H1 (cell line): ENCODE measurements at regions not wholly inside any gene's neighbourhood (a gene's known extent, or its start where the extent isn't known, plus 50 kb on each side); places are given as distances from the start of the nearest gene placed in this dataset.

ENCODE experiments used
- CTCF ChIA-PET: fragments of 300-600 bp; sonication (Branson Sonifier 250); formaldehyde crosslinking; loops from one replicate; lab custom pipeline; 2021; ENCODE audit not compliant: partially characterized antibody; lab: Charles Lee
- POLR2A ChIA-PET: fragments of 300-600 bp; sonication (Branson Sonifier 250); formaldehyde crosslinking; loops from one replicate; lab custom pipeline; 2021; ENCODE audit warnings: inconsistent platforms; ENCODE audit not compliant: partially characterized antibody; lab: Charles Lee
- DNase-seq, 2 experiments: peaks; one replicate each; pipeline versions ENCODE4 v3.0.0 to v3.0.0-alpha.2; 2010 to 2022; ENCODE audit warnings: low spot score in 2 of 2, low read depth in 1 of 2, mixed read lengths in 1 of 2
- FAIRE-seq: peaks from 2 replicates; lab custom pipeline; 2011; peaks lifted over from hg19 to GRCh38; lab: Jason Lieb, UNC
- H2AFZ ChIP-seq: 2 replicates; pipeline ENCODE4 v1.8.1; 2012; ENCODE audit warnings: low read length, inconsistent platforms
- H2AK5ac ChIP-seq: 2 replicates; pipeline ENCODE4 v1.6.1; 2013; ENCODE audit warnings: low read depth, low read length
- H2BK120ac ChIP-seq: replicated peaks from 2 replicates; pipeline ENCODE3; 2013; ENCODE audit warnings: low read depth, low read length, inconsistent platforms
- H2BK12ac ChIP-seq: 2 replicates; pipeline ENCODE4 v1.6.1; 2013; ENCODE audit warnings: low read depth, low read length
- H2BK15ac ChIP-seq: 2 replicates; pipeline ENCODE4 v1.6.1; 2013; ENCODE audit warnings: low read length
- H2BK20ac ChIP-seq: 2 replicates; pipeline ENCODE4 v1.6.1; 2013; ENCODE audit warnings: low read length
- H2BK5ac ChIP-seq: 2 replicates; pipeline ENCODE4 v1.6.1; 2013; ENCODE audit warnings: low read depth, low read length
- H3K14ac ChIP-seq: 2 replicates; pipeline ENCODE4 v1.6.1; 2013; ENCODE audit warnings: inconsistent platforms; ENCODE audit not compliant: insufficient read length
- H3K18ac ChIP-seq: 2 replicates; pipeline ENCODE4 v1.6.1; 2013; ENCODE audit warnings: low read length; ENCODE audit errors: extremely low read depth
- H3K23ac ChIP-seq: 2 replicates; pipeline ENCODE4 v1.6.1; 2013; ENCODE audit warnings: inconsistent platforms; ENCODE audit not compliant: insufficient read length
- H3K23me2 ChIP-seq: 2 replicates; pipeline ENCODE4 v1.6.1; 2013; ENCODE audit warnings: low read depth, low read length
- H3K27ac ChIP-seq: 2 replicates; pipeline ENCODE4 v1.6.1; 2011; ENCODE audit warnings: low read depth, low read length, inconsistent platforms
- H3K27me3 ChIP-seq, 4 experiments: replicated peaks in 1 of 4; 1 replicate in 1 of 4; 2 replicates in 3 of 4; pipeline versions ENCODE4 v1.6.1 to v1.8.1; 2011 to 2013; ENCODE audit warnings: low read length in 3 of 4, mild to moderate bottlenecking in 3 of 4, inconsistent platforms in 2 of 4, mixed read lengths in 2 of 4, moderate library complexity in 1 of 4; ENCODE audit not compliant: control insufficient read depth in 3 of 4, insufficient read depth in 3 of 4; ENCODE audit errors: extremely low read depth in 1 of 4
- H3K36me3 ChIP-seq, 4 experiments: 2 replicates each; pipeline versions ENCODE4 v1.6.1 to v1.8.1; 2011 to 2013; ENCODE audit warnings: mild to moderate bottlenecking in 4 of 4, low read length in 3 of 4, moderate library complexity in 2 of 4, control low read depth in 1 of 4, inconsistent platforms in 1 of 4; ENCODE audit not compliant: insufficient read depth in 4 of 4, control insufficient read depth in 2 of 4
- H3K4ac ChIP-seq: replicated peaks from 2 replicates; pipeline ENCODE3; 2013; ENCODE audit warnings: low read length, low read depth, mixed read lengths, inconsistent platforms; ENCODE audit not compliant: insufficient read length
- H3K4me1 ChIP-seq, 4 experiments: replicated peaks in 1 of 4; 1 replicate in 1 of 4; 2 replicates in 3 of 4; pipeline versions ENCODE4 v1.6.1 to v1.8.1; 2011 to 2013; ENCODE audit warnings: low read length in 3 of 4, inconsistent platforms in 2 of 4, mixed read lengths in 1 of 4; ENCODE audit not compliant: insufficient read depth in 4 of 4, control insufficient read depth in 3 of 4
- H3K4me2 ChIP-seq, 2 experiments: 2 replicates each; pipeline versions ENCODE4 v1.6.1 to v1.8.1; 2011 to 2013; ENCODE audit warnings: low read depth in 2 of 2, low read length in 2 of 2, control low read depth in 1 of 2, inconsistent platforms in 1 of 2, mild to moderate bottlenecking in 1 of 2; ENCODE audit not compliant: insufficient read depth in 1 of 2
- H3K4me3 ChIP-seq, 4 experiments: fragments of 200-600, 300-600 bp in 1 of 4; sonication (generic), shearing (Covaris generic), sonication (Bioruptor Twin) in 1 of 4; 2 replicates each; pipeline versions ENCODE4 v1.5.1 to v1.8.1; 2011 to 2016; ENCODE audit warnings: low read length in 4 of 4, low read depth in 3 of 4, control low read depth in 2 of 4, inconsistent platforms in 2 of 4, mild to moderate bottlenecking in 2 of 4, mixed read lengths in 1 of 4, moderate library complexity in 1 of 4; ENCODE audit not compliant: insufficient read depth in 2 of 4; ENCODE audit errors: extremely low read depth in 1 of 4
- H3K56ac ChIP-seq: replicated peaks from 2 replicates; pipeline ENCODE3; 2013; ENCODE audit warnings: low read depth, mild to moderate bottlenecking, mixed read lengths, low read length, inconsistent platforms; ENCODE audit not compliant: insufficient read length
- H3K79me1 ChIP-seq: 2 replicates; pipeline ENCODE4 v1.6.1; 2013; ENCODE audit warnings: low read depth, low read length, control low read depth
- H3K79me2 ChIP-seq, 2 experiments: 2 replicates each; pipeline versions ENCODE4 v1.6.1 to v1.8.1; 2012 to 2013; ENCODE audit warnings: low read length in 2 of 2, mild to moderate bottlenecking in 2 of 2, inconsistent platforms in 1 of 2; ENCODE audit not compliant: insufficient read depth in 2 of 2, control insufficient read depth in 1 of 2
- H3K9ac ChIP-seq, 4 experiments: replicated peaks in 1 of 4; 1 replicate in 1 of 4; 2 replicates in 3 of 4; pipeline versions ENCODE4 v1.6.1 to v1.8.1; 2011 to 2013; ENCODE audit warnings: low read depth in 3 of 4, low read length in 3 of 4, control low read depth in 2 of 4, mild to moderate bottlenecking in 2 of 4, moderate library complexity in 2 of 4, inconsistent platforms in 1 of 4; ENCODE audit errors: extremely low read depth in 1 of 4
- H3K9me3 ChIP-seq, 2 experiments: 2 replicates each; pipeline versions ENCODE4 v1.6.1 to v1.8.1; 2012 to 2013; ENCODE audit warnings: mild to moderate bottlenecking in 2 of 2, moderate library complexity in 2 of 2, control low read depth in 1 of 2, inconsistent platforms in 1 of 2, low read depth in 1 of 2, low read length in 1 of 2, mixed read lengths in 1 of 2; ENCODE audit not compliant: insufficient read depth in 2 of 2
- H4K20me1 ChIP-seq, 2 experiments: replicated peaks in 1 of 2; 2 replicates each; pipeline versions ENCODE3 to v1.8.1; 2011 to 2013; ENCODE audit warnings: inconsistent platforms in 2 of 2, low read length in 2 of 2, mild to moderate bottlenecking in 1 of 2; ENCODE audit not compliant: insufficient read depth in 2 of 2, control insufficient read depth in 1 of 2
- H4K5ac ChIP-seq: 2 replicates; pipeline ENCODE4 v1.6.1; 2013; ENCODE audit warnings: low read length, low read depth, mixed read lengths, inconsistent platforms; ENCODE audit not compliant: insufficient read length
- H4K8ac ChIP-seq: 2 replicates; pipeline ENCODE4 v1.8.0; 2013; ENCODE audit warnings: mild to moderate bottlenecking, moderate library complexity, low read length, inconsistent platforms; ENCODE audit not compliant: insufficient read depth; ENCODE audit errors: extremely low read depth
- H4K91ac ChIP-seq: replicated peaks from 2 replicates; pipeline ENCODE3; 2013; ENCODE audit warnings: low read length, mixed read lengths, inconsistent platforms; ENCODE audit not compliant: insufficient read length
- ATF2 ChIP-seq: IDR thresholded peaks from 2 replicates; pipeline ENCODE4 v1.6.1; 2012; ENCODE audit warnings: low read length, inconsistent platforms
- KDM4A ChIP-seq: IDR thresholded peaks from one replicate; pipeline ENCODE4 v1.7.1; 2012; ENCODE audit warnings: low read depth, mild to moderate bottlenecking, moderate library complexity, low read length, inconsistent platforms; ENCODE audit not compliant: severe bottlenecking
- KDM5A ChIP-seq: fragments of 200-600 bp; IDR thresholded peaks from 2 replicates; pipeline ENCODE4 v1.7.1; 2012; ENCODE audit warnings: mild to moderate bottlenecking, low read length, inconsistent platforms, mixed read lengths
- RXRA ChIP-seq: IDR thresholded peaks from 2 replicates; pipeline ENCODE4 v1.6.1; 2011; ENCODE audit warnings: low read depth, mild to moderate bottlenecking, low read length, moderate library complexity; ENCODE audit not compliant: insufficient read depth
- SIN3A ChIP-seq, 2 experiments: IDR thresholded peaks in 1 of 2; conservative IDR thresholded peaks in 1 of 2; 2 replicates each; pipeline ENCODE4 v1.6.1; 2011 to 2012; ENCODE audit warnings: low read length in 2 of 2, improper control_type of control experiment in 1 of 2, low read depth in 1 of 2, mild to moderate bottlenecking in 1 of 2
- TCF12 ChIP-seq: IDR thresholded peaks from 2 replicates; pipeline ENCODE4 v1.6.1; 2011; ENCODE audit warnings: low read depth, mild to moderate bottlenecking, low read length
- YY1 ChIP-seq: IDR thresholded peaks from 2 replicates; pipeline ENCODE4 v1.6.1; 2011; ENCODE audit warnings: low read depth, mild to moderate bottlenecking, low read length
- ZNF274 ChIP-seq: IDR thresholded peaks from 2 replicates; pipeline ENCODE4 v1.7.0; 2012; ENCODE audit warnings: low read length, borderline replicate concordance; ENCODE audit errors: extremely low read depth
- WGBS, 2 experiments: shearing (Covaris generic) in 1 of 2; methylation state at CpG; one replicate each; pipeline versions ENCODE4 v1.1.6 to v1.1.7; 2013 to 2015; ENCODE audit warnings: low lambda C conversion rate in 2 of 2, mixed read lengths in 2 of 2, inconsistent platforms in 1 of 2, low coverage in 1 of 2, missing lambda C conversion rate in 1 of 2; ENCODE audit not compliant: insufficient replicate concordance in 2 of 2, insufficient coverage in 1 of 2, insufficient read length in 1 of 2; ENCODE audit errors: extremely low coverage in 1 of 2, missing lambda C conversion rate in 1 of 2; 5-methylcytosine and 5-hydroxymethylcytosine counted together

DNA sequence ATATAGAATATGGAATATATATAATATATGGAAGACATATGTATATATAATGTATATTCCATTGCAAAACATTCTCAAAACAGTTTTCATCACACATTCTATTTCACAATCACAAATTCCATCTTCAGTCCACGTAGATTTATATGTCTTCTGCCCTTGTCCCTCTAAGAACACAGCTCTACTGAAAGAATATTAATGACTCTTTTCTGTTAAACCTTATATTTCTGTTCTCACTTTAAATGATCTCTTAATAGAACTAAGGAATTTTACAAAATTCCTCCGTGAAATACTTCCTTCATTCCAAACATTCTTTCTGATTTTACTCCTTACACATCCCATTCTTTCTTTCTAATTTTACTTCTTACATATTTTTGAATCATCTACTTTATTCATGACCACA lies 1043.1 kb upstream of the PABPC4L start:
- Histone ChIP-seq H2AK5ac (no peak overlapping the region), H3K27ac (no peak overlapping the region), H3K79me1 (no peaks in the 10 kb centered on the region), H3K4ac (no peak overlapping the region), H3K18ac (no peak overlapping the region), H3K14ac (no peak overlapping the region), H3K23me2 (no peaks in the 10 kb centered on the region), H3K27me3 (no peaks in the 10 kb centered on the region), H2BK120ac (no peak overlapping the region), H4K8ac (no peak overlapping the region), H3K56ac (no peak overlapping the region), H3K36me3 (no peaks in the 10 kb centered on the region), H4K5ac (no peak overlapping the region), H3K23ac (no peak overlapping the region), H2BK20ac (no peak overlapping the region), H3K4me3 (no peak overlapping the region), H3K4me2 (no peak overlapping the region), H3K79me2 (no peaks in the 10 kb centered on the region), H2BK5ac (no peak overlapping the region), H2BK15ac (no peak overlapping the region), H3K9me3 (no peaks in the 10 kb centered on the region), H3K9ac (no peak overlapping the region), H4K20me1 (no peaks in the 10 kb centered on the region), H2BK12ac (no peak overlapping the region), H2AFZ (no peak overlapping the region), H4K91ac (no peak overlapping the region), H3K4me1 (peaks cover 0 to 3% (median 2%) of the 10 kb centered on the region in 4 experiments; a peak in 1 of 7 replicates)
- WGBS, 2 experiments: 67% methylated on average over 2 of the region's 2 CpGs; no CpG with 5 or more reads in 1 of the 2 experiments
- TF ChIP-seq YY1 (no peak), TCF12 (no peak), ATF2 (no peak), RXRA (no peak), ZNF274 (no peak), KDM4A (no peak), KDM5A (no peak), SIN3A (conservative IDR thresholded peaks at IDR 0.05 in 1 of 2, IDR thresholded peaks at IDR 0.05 in 1 of 2; ENCODE audit: low read depth in 1 of 2, low read length in 2 of 2) (no peak)
- ChIA-PET CTCF (interaction anchor here (0.8 to 1.2 kb wide), 2 partner anchors 10 to 21 kb away, joined by 3 read pairs; no protein-coding TSS in a partner anchor), POLR2A (no interaction called here)
- FAIRE-seq (no peak), DNase-seq (no peak)
